Peyer's patch (tissue), 4 donors: ENCODE measurements at regions not wholly inside any gene's neighbourhood (a gene's known extent, or its start where the extent isn't known, plus 50 kb on each side); places are given as distances from the start of the nearest gene placed in this dataset.

ENCODE experiments used
- DNase-seq, 3 donors: peaks; one replicate each; pipeline ENCODE4 v3.0.0-alpha.2; 2017 to 2019
- H3K27ac ChIP-seq, 4 donors: fragments of 200-600 bp; sonication (generic); one replicate each; pipeline ENCODE4 v1.5.1; 2016 to 2019
- H3K27me3 ChIP-seq, 2 donors: fragments of 200-600 bp; sonication (generic); one replicate each; pipeline ENCODE4 v1.5.1; 2019
- H3K36me3 ChIP-seq, 3 donors: fragments of 200-600 bp; sonication (generic); one replicate each; pipeline ENCODE4 v1.5.1; 2016 to 2019
- H3K4me1 ChIP-seq, 4 donors: fragments of 200-600 bp; sonication (generic); one replicate each; pipeline ENCODE4 v1.5.1; 2016 to 2019
- H3K4me3 ChIP-seq, 4 donors: fragments of 200-600 bp; sonication (generic); 1 replicate in 3 of 4; 2 replicates in 1 of 4; pipeline ENCODE4 v1.5.1; 2016 to 2019; ENCODE audit warnings: mild to moderate bottlenecking in 1 of 4
- H3K9me3 ChIP-seq, 4 donors: fragments of 200-600 bp; sonication (generic); one replicate each; pipeline ENCODE4 v1.5.1; 2016 to 2019; ENCODE audit warnings: mild to moderate bottlenecking in 1 of 4
- CTCF ChIP-seq, 6 experiments: fragments of 450-650 bp in 4 of 6; fragments of 200-600 bp in 2 of 6; sonication (generic) in 1 of 6; IDR thresholded peaks; one replicate each; pipeline ENCODE4 v1.5.1; 2017 to 2019; ENCODE audit warnings: antibody characterized with exemption in 6 of 6, mild to moderate bottlenecking in 3 of 6, moderate library complexity in 1 of 6
- POLR2A ChIP-seq, 2 donors: fragments of 450-650 bp; IDR thresholded peaks; one replicate each; pipeline ENCODE4 v1.5.1; 2017; ENCODE audit warnings: antibody characterized with exemption in 2 of 2, mild to moderate bottlenecking in 2 of 2, moderate library complexity in 2 of 2

- TF ChIP-seq CTCF (IDR thresholded peaks at IDR 0.05) = no peak
- no peak for TF ChIP-seq POLR2A (IDR thresholded peaks at IDR 0.05)
- Histone ChIP-seq H3K27me3 (no peaks in the 10 kb centered on the region), H3K4me1 (no peaks in the 10 kb centered on the region), H3K4me3 (no peak overlapping the region), H3K27ac (no peak overlapping the region), H3K36me3 (no peaks in the 10 kb centered on the region), H3K9me3 (no peaks in the 10 kb centered on the region)
- DNase-seq = no peak
These were observed 216.3 kb downstream of the CETN3 start for GRCh38 chr5:90193185-90193822.

GRCh38 chr5:90191352-90192045, 218.1 kb downstream of the CETN3 start:
- Histone ChIP-seq H3K4me3 (no peak overlapping the region), H3K27ac (no peak overlapping the region), H3K27me3 (no peaks in the 10 kb centered on the region), H3K4me1 (no peaks in the 10 kb centered on the region), H3K9me3 (no peaks in the 10 kb centered on the region), H3K36me3 (no peaks in the 10 kb centered on the region)
- TF ChIP-seq CTCF (IDR thresholded peaks at IDR 0.05) (no peak), POLR2A (IDR thresholded peaks at IDR 0.05) (no peak)
- DNase-seq = no peak

- no peak for DNase-seq
- TF ChIP-seq CTCF (IDR thresholded peaks at IDR 0.05) (no peak), POLR2A (IDR thresholded peaks at IDR 0.05) (no peak)
These were observed 223.6 kb downstream of the CETN3 start for GRCh38 chr5:90185897-90186468.

GRCh38 chr5:90184764-90185163, 224.8 kb downstream of the CETN3 start:
- Histone ChIP-seq H3K27me3 (no peaks in the 10 kb centered on the region), H3K4me1 (no peaks in the 10 kb centered on the region), H3K27ac (no peak overlapping the region), H3K9me3 (no peaks in the 10 kb centered on the region), H3K36me3 (no peaks in the 10 kb centered on the region), H3K4me3 (no peak overlapping the region)
- TF ChIP-seq CTCF (IDR thresholded peaks at IDR 0.05) (no peak), POLR2A (IDR thresholded peaks at IDR 0.05) (no peak)
- no peak for DNase-seq

More at GRCh38 chr5:90185897-90186468, 223.6 kb downstream of the CETN3 start:
- Histone ChIP-seq H3K36me3 (no peaks in the 10 kb centered on the region), H3K27me3 (no peaks in the 10 kb centered on the region), H3K27ac (no peak overlapping the region), H3K9me3 (no peaks in the 10 kb centered on the region), H3K4me1 (no peaks in the 10 kb centered on the region), H3K4me3 (no peak overlapping the region)

- no peak overlapping the region for H3K4me3 ChIP-seq
- no peak overlapping the region for H3K27ac ChIP-seq
- H3K27me3 ChIP-seq = no peaks in the 10 kb centered on the region
- no peaks in the 10 kb centered on the region for H3K4me1 ChIP-seq
- no peaks in the 10 kb centered on the region for H3K36me3 ChIP-seq
- TF ChIP-seq POLR2A (IDR thresholded peaks at IDR 0.05) = no peak
- no peak for TF ChIP-seq CTCF (IDR thresholded peaks at IDR 0.05)
- H3K9me3 ChIP-seq = no peaks in the 10 kb centered on the region
- DNase-seq = no peak
These were observed 226.8 kb downstream of the CETN3 start for GRCh38 chr5:90182726-90183125.
